GM12878 (cell line): ENCODE measurements at regions not wholly inside any gene's neighbourhood (a gene's known extent, or its start where the extent isn't known, plus 50 kb on each side); places are given as distances from the start of the nearest gene placed in this dataset.
"Not testable (repeated sequence)": the region's sequence is repeated elsewhere in the genome, so short reads cannot be mapped to it uniquely, and the experiment has no call there.

ENCODE experiments used
- ATAC-seq: fragments of 200-7000 bp; cut with Tn5 transposase; 3 replicates; pipeline ENCODE4 v1.9.1; 2020; ENCODE audit warnings: mild to moderate bottlenecking, moderate library complexity
- BruUV-seq: library from RNA; stranded (reverse); fragments of 400-500 nt; replicated peaks from 2 replicates; lab custom pipeline; 2021; lab: Mats Ljungman, UMichigan
- CTCF ChIA-PET: fragments of 300-600 bp; sonication (Branson Sonifier 250); formaldehyde crosslinking; extraction: SDS; loops from one replicate; lab custom pipeline; 2021; ENCODE audit warnings: inconsistent platforms; lab: Yijun Ruan, JAX
- POLR2A ChIA-PET: fragments of 350-600 bp; formaldehyde crosslinking; extraction: SDS; loops from one replicate; lab custom pipeline; 2021; ENCODE audit warnings: inconsistent platforms; lab: Charles Lee
- RAD21 ChIA-PET: fragments of 300-600 bp; sonication (Branson Sonifier 250); formaldehyde crosslinking; loops from one replicate; lab custom pipeline; 2023; ENCODE audit warnings: antibody characterized with exemption; ENCODE audit not compliant: unreplicated experiment; lab: Charles Lee
- SMC1A ChIA-PET: fragments of 300-600 bp; sonication (Branson Sonifier 250); formaldehyde crosslinking; loops from one replicate; lab custom pipeline; 2023; ENCODE audit not compliant: unreplicated experiment, uncharacterized antibody; lab: Charles Lee
- DNase-seq: peaks from one replicate; pipeline ENCODE4 v3.0.0-alpha.2; 2011; ENCODE audit warnings: low read depth, low spot score
- FAIRE-seq: peaks from 3 replicates; lab custom pipeline; 2011; peaks lifted over from hg19 to GRCh38; lab: Jason Lieb, UNC
- H2AFZ ChIP-seq: 2 replicates; pipeline ENCODE4 v1.6.0; 2011; ENCODE audit warnings: low read depth, low read length, control low read depth; ENCODE audit not compliant: control insufficient read depth
- H3K27ac ChIP-seq: 2 replicates; pipeline ENCODE4 v1.5.1; 2011; ENCODE audit warnings: control low read depth; ENCODE audit not compliant: control insufficient read depth, insufficient read depth
- H3K27me3 ChIP-seq, 2 experiments: replicated peaks in 1 of 2; 2 replicates each; pipeline versions ENCODE4 v1.6.0 to v1.6.1; 2011; ENCODE audit warnings: low read length in 1 of 2; ENCODE audit not compliant: control insufficient read depth in 2 of 2, insufficient read depth in 2 of 2
- H3K36me3 ChIP-seq, 2 experiments: 2 replicates each; pipeline ENCODE4 v1.5.1; 2011; ENCODE audit warnings: low read length in 1 of 2; ENCODE audit not compliant: control insufficient read depth in 2 of 2, insufficient read depth in 2 of 2
- H3K4me1 ChIP-seq: 2 replicates; pipeline ENCODE4 v1.6.1; 2011; ENCODE audit warnings: mild to moderate bottlenecking, low read length, moderate library complexity, mixed read lengths; ENCODE audit not compliant: control insufficient read depth, insufficient read depth
- H3K4me2 ChIP-seq: 2 replicates; pipeline ENCODE4 v1.6.0; 2011; ENCODE audit warnings: control low read depth; ENCODE audit not compliant: control insufficient read depth, insufficient read depth
- H3K4me3 ChIP-seq: fragments of 200-600 bp; sonication (generic); 2 replicates; pipeline ENCODE4 v1.5.1; 2016
- H3K79me2 ChIP-seq: 2 replicates; pipeline ENCODE4 v1.6.0; 2011; ENCODE audit warnings: low read length; ENCODE audit not compliant: control insufficient read depth, insufficient read depth
- H3K9ac ChIP-seq: 2 replicates; pipeline ENCODE4 v1.8.0; 2011; ENCODE audit warnings: low read length, control low read depth, mixed read lengths; ENCODE audit not compliant: control insufficient read depth, insufficient read depth
- H3K9me3 ChIP-seq: replicated peaks from 3 replicates; pipeline ENCODE4 v1.5.1; 2011; ENCODE audit warnings: mild to moderate bottlenecking, low read length; ENCODE audit not compliant: control insufficient read depth, insufficient read depth
- H4K20me1 ChIP-seq: 2 replicates; pipeline ENCODE4 v1.6.0; 2011; ENCODE audit not compliant: control insufficient read depth, insufficient read depth
- CHD1 ChIP-seq: IDR thresholded peaks from 2 replicates; pipeline ENCODE4 v1.6.1; 2012; ENCODE audit warnings: low read depth, low read length, improper control_type of control experiment
- CHD2 ChIP-seq: IDR thresholded peaks from 2 replicates; pipeline ENCODE4 v1.6.1; 2011; ENCODE audit warnings: low read depth, low read length, improper control_type of control experiment, borderline replicate concordance
- E2F8 ChIP-seq: fragments of 450-650 bp; IDR thresholded peaks from 2 replicates; pipeline ENCODE4 v1.6.1; 2018; ENCODE audit warnings: mild to moderate bottlenecking, low read depth, moderate library complexity; ENCODE audit not compliant: partially characterized antibody
- ELK1 ChIP-seq: IDR thresholded peaks from 2 replicates; pipeline ENCODE4 v1.6.1; 2012; ENCODE audit warnings: low read depth, low read length, improper control_type of control experiment
- HDGF ChIP-seq: fragments of 450-650 bp; IDR thresholded peaks from 2 replicates; pipeline ENCODE4 v1.6.1; 2016; ENCODE audit warnings: antibody characterized with exemption
- NFIC ChIP-seq: IDR thresholded peaks from 2 replicates; pipeline ENCODE4 v1.6.1; 2012; ENCODE audit warnings: low read depth, mild to moderate bottlenecking, inconsistent platforms, low read length, moderate library complexity
- PBX3 ChIP-seq: IDR thresholded peaks from 2 replicates; pipeline ENCODE4 v1.6.1; 2011; ENCODE audit warnings: mild to moderate bottlenecking, low read depth, low read length, moderate library complexity; ENCODE audit not compliant: insufficient replicate concordance
- RAD51 ChIP-seq: fragments of 450-650 bp; IDR thresholded peaks from 2 replicates; pipeline ENCODE4 v1.6.1; 2016; ENCODE audit warnings: moderate library complexity, mild to moderate bottlenecking, inconsistent platforms
- SMAD5 ChIP-seq: IDR thresholded peaks from 2 replicates; pipeline ENCODE4 v1.6.1; 2016; ENCODE audit warnings: antibody characterized with exemption, low read depth
- SUZ12 ChIP-seq: fragments of 200-600 bp; sonication (generic); IDR thresholded peaks from one replicate; pipeline ENCODE4 v1.6.1; 2018; ENCODE audit warnings: antibody characterized with exemption, mild to moderate bottlenecking; ENCODE audit not compliant: unreplicated experiment
- ZNF274 ChIP-seq: IDR thresholded peaks from one replicate; pipeline ENCODE4 v1.8.0; 2011; ENCODE audit not compliant: insufficient read length, insufficient read depth
- WGBS: methylation state at CpG from one replicate; pipeline ENCODE4 v1.1.6; 2016; ENCODE audit warnings: low lambda C conversion rate; ENCODE audit not compliant: insufficient replicate concordance, insufficient coverage; ENCODE audit errors: missing lambda C conversion rate; 5-methylcytosine and 5-hydroxymethylcytosine counted together
- in situ Hi-C: fragments of 300-500 bp; cut with MboI; formaldehyde crosslinking; loops from 9 replicates; pipeline ENCODE4 v1.14.3; 2018; ENCODE audit warnings: mixed read lengths
- intact Hi-C: fragments of 100-400 bp; cut with micrococcal nuclease; formaldehyde crosslinking; loops from one replicate; pipeline ENCODE4 v1.14.2; 2022; ENCODE audit not compliant: unreplicated experiment

GRCh38 chr1:182317611-182318161, 73.9 kb downstream of the GLUL start (continued):
- no peak for TF ChIP-seq ELK1
- TF ChIP-seq, all 136 proteins: peak for 0

- intact Hi-C loops, H3K27me3 ChIP-seq, FAIRE-seq, ATAC-seq, POLR2A ChIA-PET, H3K9me3 ChIP-seq, H3K9ac ChIP-seq, H3K4me3 ChIP-seq, RAD21 ChIA-PET, DNase-seq, H3K4me1 ChIP-seq, H4K20me1 ChIP-seq, SMC1A ChIA-PET, CTCF ChIA-PET, H3K4me2 ChIP-seq, H3K36me3 ChIP-seq, in situ Hi-C loops, H3K79me2 ChIP-seq, BruUV-seq, H2AFZ ChIP-seq, H3K27ac ChIP-seq: not testable (repeated sequence)
- WGBS: 39% methylated on average over 3 of the region's 3 CpGs
These were observed 75.1 kb downstream of the GLUL start for GRCh38 chr1:182316454-182316853.

- no peak overlapping the region for H3K4me2 ChIP-seq
- FAIRE-seq (no peak), ATAC-seq (no peak), DNase-seq (no peak)
- H2AFZ ChIP-seq: no peak overlapping the region
- no peak overlapping the region for H3K27ac ChIP-seq
- ChIA-PET SMC1A (no interaction called here), CTCF (interaction anchor here (1.5 kb wide), 1 partner anchor 81 kb away, joined by 6 read pairs; no protein-coding TSS in a partner anchor), RAD21 (no interaction called here), POLR2A (no interaction called here)
- WGBS: 42% methylated on average over 5 of the region's 5 CpGs
- no TSS peak for BruUV-seq
- in situ Hi-C loops (no loop called here), intact Hi-C loops (no loop called here)
- H3K9ac ChIP-seq: no peak overlapping the region
- no peaks in the 10 kb centered on the region for H3K27me3 ChIP-seq
- H3K4me1 ChIP-seq: no peaks in the 10 kb centered on the region
- no peaks in the 10 kb centered on the region for H3K9me3 ChIP-seq
- H3K79me2 ChIP-seq: no peaks in the 10 kb centered on the region
- no peak overlapping the region for H3K4me3 ChIP-seq
- no peaks in the 10 kb centered on the region for H4K20me1 ChIP-seq
- no peaks in the 10 kb centered on the region for H3K36me3 ChIP-seq
- TF ChIP-seq HDGF (no peak), CHD1 (no peak), SUZ12 (no peak), NFIC (no peak), PBX3 (no peak), E2F8 (no peak), ZNF274 (no peak), CHD2 (no peak), SMAD5 (no peak), RAD51 (no peak)
These were observed 76.4 kb downstream of the GLUL start for GRCh38 chr1:182315167-182315556.
